ENCODE measurements at regions not wholly inside any gene's neighbourhood (a gene's known extent, or its start where the extent isn't known, plus 50 kb on each side); places are given as distances from the start of the nearest gene placed in this dataset.

DNA sequence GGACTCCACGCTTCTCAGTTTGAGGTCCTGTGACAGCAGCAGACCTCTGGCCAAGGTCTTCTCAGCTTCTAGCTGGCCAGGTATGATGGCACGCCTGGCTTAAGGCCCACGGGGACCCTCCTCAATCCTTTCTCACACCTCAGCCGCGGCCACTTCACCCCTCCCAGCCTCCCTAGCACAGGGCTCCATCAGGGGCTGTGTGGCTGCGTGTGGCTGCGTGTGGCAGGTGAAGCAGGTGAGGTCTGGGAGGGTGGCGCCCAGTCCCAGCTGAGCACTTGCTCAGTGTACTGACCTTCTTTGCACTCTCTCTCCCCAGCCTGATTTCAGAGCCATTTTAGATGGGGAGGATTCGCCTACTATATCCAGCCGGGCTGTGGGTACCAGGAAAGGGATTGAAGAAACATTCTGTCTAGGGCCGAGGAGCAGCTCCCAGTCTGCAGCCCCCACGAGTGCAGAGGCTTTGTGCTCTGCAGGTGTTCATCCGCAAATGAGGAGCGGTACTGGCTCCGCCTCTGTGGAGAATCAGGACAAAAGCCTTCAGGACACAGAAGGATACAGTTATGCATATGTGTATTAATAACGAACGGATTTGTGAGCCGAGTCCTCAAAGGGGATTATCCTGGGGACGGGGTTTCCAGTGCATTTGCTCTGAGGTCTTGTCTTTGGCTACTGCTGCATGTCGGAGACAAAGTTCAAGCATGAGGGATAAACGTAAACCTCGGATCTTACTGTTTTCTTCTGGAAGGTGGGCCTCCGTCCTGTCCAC is 236.9 kb upstream of the RAB6C start:
- in situ Hi-C loops (cut with HindIII; ENCODE audit: low sequenced_read_pairs), result no loop called here
- no peak for TF ChIP-seq CTCF (IDR thresholded peaks at IDR 0.05; ENCODE audit: low read depth, low read length)
- no peak overlapping the region for H3K4me3 ChIP-seq (ENCODE audit: low read depth, low read length)
- no peak for DNase-seq (ENCODE audit: low read depth, low spot score)

GRCh38 chr2:129744141-129744540 is 235.3 kb upstream of the RAB6C start:
- no peak overlapping the region for H3K4me3 ChIP-seq (ENCODE audit: low read depth, low read length)
- TF ChIP-seq CTCF (IDR thresholded peaks at IDR 0.05; ENCODE audit: low read depth, low read length), result no peak

GRCh38 chr2:129744649-129745048 is 234.8 kb upstream of the RAB6C start:
- in situ Hi-C loops (cut with HindIII; ENCODE audit: low sequenced_read_pairs), result no loop called here
- DNase-seq (ENCODE audit: low read depth, low spot score), result no peak
- H3K4me3 ChIP-seq (ENCODE audit: low read depth, low read length), result no peak overlapping the region
- TF ChIP-seq CTCF (IDR thresholded peaks at IDR 0.05; ENCODE audit: low read depth, low read length), result no peak

More at GRCh38 chr2:129744141-129744540, 235.3 kb upstream of the RAB6C start:
- no peak for DNase-seq (ENCODE audit: low read depth, low spot score)
- in situ Hi-C loops (cut with HindIII; ENCODE audit: low sequenced_read_pairs), result no loop called here

GRCh38 chr2:129747500-129748125 is 231.9 kb upstream of the RAB6C start:
- in situ Hi-C loops (cut with HindIII; ENCODE audit: low sequenced_read_pairs), result no loop called here
- no peak for TF ChIP-seq CTCF (IDR thresholded peaks at IDR 0.05; ENCODE audit: low read depth, low read length)
- no peak overlapping the region for H3K4me3 ChIP-seq (ENCODE audit: low read depth, low read length)
- DNase-seq (ENCODE audit: low read depth, low spot score), result no peak

DNA sequence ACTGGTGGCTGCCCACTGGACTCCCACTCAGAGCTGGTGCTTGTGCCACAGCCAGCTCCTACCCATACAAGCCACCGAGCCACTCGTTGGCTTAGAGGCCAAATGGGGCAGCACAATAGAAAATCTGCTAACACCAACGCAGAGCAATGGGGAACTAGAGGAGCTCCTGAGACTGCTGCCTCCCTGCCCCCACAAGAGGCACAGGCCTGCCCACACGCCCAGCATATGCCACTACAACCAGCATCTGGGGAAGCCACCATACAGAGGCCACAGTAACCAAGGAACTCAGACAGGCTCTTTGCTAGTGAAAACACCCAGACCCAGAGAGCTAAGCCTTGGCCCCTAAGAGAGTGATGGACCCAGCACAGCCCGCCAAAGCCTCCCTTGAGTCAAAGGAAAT is 231.2 kb upstream of the RAB6C start:
- no peak for TF ChIP-seq CTCF (IDR thresholded peaks at IDR 0.05; ENCODE audit: low read depth, low read length)
- in situ Hi-C loops (cut with HindIII; ENCODE audit: low sequenced_read_pairs), result no loop called here

GRCh38 chr2:129748653-129749052 is 230.8 kb upstream of the RAB6C start:
- TF ChIP-seq CTCF (IDR thresholded peaks at IDR 0.05; ENCODE audit: low read depth, low read length), result no peak
- in situ Hi-C loops (cut with HindIII; ENCODE audit: low sequenced_read_pairs), result no loop called here
- no peak overlapping the region for H3K4me3 ChIP-seq (ENCODE audit: low read depth, low read length)
- DNase-seq (ENCODE audit: low read depth, low spot score), result no peak

More for the DNA sequence above, 231.2 kb upstream of the RAB6C start:
- H3K4me3 ChIP-seq (ENCODE audit: low read depth, low read length), result no peak overlapping the region
- no peak for DNase-seq (ENCODE audit: low read depth, low spot score)
